NCI-H82 treated with DMSO at 0.1 percent for 48 hours (cell line): ENCODE measurements at regions not wholly inside any gene's neighbourhood (a gene's known extent, or its start where the extent isn't known, plus 50 kb on each side); places are given as distances from the start of the nearest gene placed in this dataset.

Source experiments
- DNase-seq: peaks from one replicate; lab custom pipeline; 2025; ENCODE audit not compliant: unreplicated experiment; lab: John Stamatoyannopoulos, UW

- DNase-seq: no peak
These were observed 296.8 kb downstream of the SMARCA2 start for GRCh38 chr9:2311920-2312319.

- no peak for DNase-seq
These were observed 298.4 kb downstream of the SMARCA2 start for GRCh38 chr9:2313512-2313911.

- no peak for DNase-seq
These were observed 302.4 kb downstream of the SMARCA2 start for GRCh38 chr9:2317591-2317990.

- DNase-seq: no peak
These were observed 302.2 kb upstream of the VLDLR start for GRCh38 chr9:2319421-2319820.

GRCh38 chr9:2320114-2320513, 301.5 kb upstream of the VLDLR start:
- DNase-seq: no peak

- no peak for DNase-seq
These were observed 301.0 kb upstream of the VLDLR start for GRCh38 chr9:2320632-2321031.

GRCh38 chr9:2321523-2322148, 300.0 kb upstream of the VLDLR start:
- DNase-seq: no peak

GRCh38 chr9:2324742-2325141, 296.8 kb upstream of the VLDLR start:
- DNase-seq: no peak

- DNase-seq: no peak
These were observed 288.9 kb upstream of the VLDLR start for GRCh38 chr9:2332663-2333062.

GRCh38 chr9:2335260-2335659, 286.3 kb upstream of the VLDLR start:
- DNase-seq: no peak

GRCh38 chr9:2336055-2336454, 285.5 kb upstream of the VLDLR start:
- no peak for DNase-seq

GRCh38 chr9:2337131-2337530, 284.5 kb upstream of the VLDLR start:
- no peak for DNase-seq

GRCh38 chr9:2337627-2338026, 284.0 kb upstream of the VLDLR start:
- DNase-seq: no peak

GRCh38 chr9:2338777-2339365, 282.7 kb upstream of the VLDLR start:
- DNase-seq: no peak

GRCh38 chr9:2339416-2339815, 282.2 kb upstream of the VLDLR start:
- DNase-seq: no peak

- DNase-seq: no peak
These were observed 281.4 kb upstream of the VLDLR start for GRCh38 chr9:2340046-2340760.

GRCh38 chr9:2341126-2341525, 280.5 kb upstream of the VLDLR start:
- DNase-seq: no peak

GRCh38 chr9:2341956-2342355, 279.6 kb upstream of the VLDLR start:
- no peak for DNase-seq

GRCh38 chr9:2343756-2344155, 277.8 kb upstream of the VLDLR start:
- DNase-seq: no peak

GRCh38 chr9:2344436-2344835, 277.2 kb upstream of the VLDLR start:
- DNase-seq: no peak

- DNase-seq: no peak
These were observed 276.6 kb upstream of the VLDLR start for GRCh38 chr9:2345013-2345412.

GRCh38 chr9:2346277-2346913, 275.2 kb upstream of the VLDLR start:
- no peak for DNase-seq
